ENCODE measurements at regions not wholly inside any gene's neighbourhood (a gene's known extent, or its start where the extent isn't known, plus 50 kb on each side); places are given as distances from the start of the nearest gene placed in this dataset.
"Not testable (repeated sequence)": the region's sequence is repeated elsewhere in the genome, so short reads cannot be mapped to it uniquely, and the experiment has no call there.

- H3K4me1 Mint-ChIP-seq = no peaks in the 10 kb centered on the region
- DNase-seq = no peak
- no peak overlapping the region for H3K27ac Mint-ChIP-seq
- peaks cover 2% of the 10 kb centered on the region for H3K27me3 Mint-ChIP-seq
- H3K9me3 Mint-ChIP-seq = peaks cover 13% of the 10 kb centered on the region
- no peak for ATAC-seq
- H3K36me3 Mint-ChIP-seq (ENCODE audit: low read depth) = no peaks in the 10 kb centered on the region
- H3K4me3 Mint-ChIP-seq = no peak overlapping the region
Measured at GRCh38 chr4:114332119-114332518, 266.5 kb upstream of the UGT8 start.

GRCh38 chr4:114334363-114334762 is 264.2 kb upstream of the UGT8 start:
- not testable (repeated sequence) for H3K27ac Mint-ChIP-seq; H3K27me3 Mint-ChIP-seq; DNase-seq; H3K4me1 Mint-ChIP-seq; ATAC-seq; H3K36me3 Mint-ChIP-seq (ENCODE audit: low read depth); H3K4me3 Mint-ChIP-seq
- H3K9me3 Mint-ChIP-seq = peaks cover 13% of the 10 kb centered on the region

- H3K4me1 Mint-ChIP-seq = no peaks in the 10 kb centered on the region
- peaks cover 7% of the 10 kb centered on the region for H3K27me3 Mint-ChIP-seq
- no peak for DNase-seq
- peaks cover 11% of the 10 kb centered on the region for H3K9me3 Mint-ChIP-seq
- H3K36me3 Mint-ChIP-seq (ENCODE audit: low read depth) = no peaks in the 10 kb centered on the region
- ATAC-seq = no peak
- no peak overlapping the region for H3K4me3 Mint-ChIP-seq
- H3K27ac Mint-ChIP-seq = no peak overlapping the region
Measured at GRCh38 chr4:114334884-114335330, 263.7 kb upstream of the UGT8 start.

GRCh38 chr4:114335339-114335738 is 263.3 kb upstream of the UGT8 start:
- Mint-ChIP-seq H3K4me1 (no peaks in the 10 kb centered on the region), H3K27ac (no peak overlapping the region)
- no peak for DNase-seq

GRCh38 chr4:114343015-114343414 is 255.6 kb upstream of the UGT8 start:
- H3K4me1 Mint-ChIP-seq = no peaks in the 10 kb centered on the region
- no peaks in the 10 kb centered on the region for H3K36me3 Mint-ChIP-seq (ENCODE audit: low read depth)
- peaks cover 6% of the 10 kb centered on the region for H3K27me3 Mint-ChIP-seq
- no peak for DNase-seq
- no peak overlapping the region for H3K27ac Mint-ChIP-seq
- H3K9me3 Mint-ChIP-seq = peaks cover 4% of the 10 kb centered on the region
- no peak for ATAC-seq
- H3K4me3 Mint-ChIP-seq = no peak overlapping the region

More at GRCh38 chr4:114335339-114335738, 263.3 kb upstream of the UGT8 start:
- H3K9me3 Mint-ChIP-seq = peaks cover 12% of the 10 kb centered on the region
- no peak overlapping the region for H3K4me3 Mint-ChIP-seq
- no peaks in the 10 kb centered on the region for H3K36me3 Mint-ChIP-seq (ENCODE audit: low read depth)
- peaks cover 8% of the 10 kb centered on the region for H3K27me3 Mint-ChIP-seq
- no peak for ATAC-seq

GRCh38 chr4:114349543-114350175 is 248.9 kb upstream of the UGT8 start:
- no peak for DNase-seq
- Mint-ChIP-seq H3K4me3 (no peak overlapping the region), H3K27me3 (peaks cover under 1% of the 10 kb centered on the region), H3K4me1 (no peaks in the 10 kb centered on the region), H3K27ac (no peak overlapping the region), H3K36me3 (ENCODE audit: low read depth) (no peaks in the 10 kb centered on the region), H3K9me3 (peaks cover 7% of the 10 kb centered on the region)
- ATAC-seq = no peak

- Mint-ChIP-seq H3K4me1 (no peaks in the 10 kb centered on the region), H3K4me3 (no peak overlapping the region)
Measured at GRCh38 chr4:114358901-114359300, 239.7 kb upstream of the UGT8 start.

GRCh38 chr4:114361249-114361648 is 237.4 kb upstream of the UGT8 start:
- no peaks in the 10 kb centered on the region for H3K36me3 Mint-ChIP-seq (ENCODE audit: low read depth)
- H3K9me3 Mint-ChIP-seq = no peaks in the 10 kb centered on the region
- peaks cover 3% of the 10 kb centered on the region for H3K27me3 Mint-ChIP-seq
- no peak overlapping the region for H3K27ac Mint-ChIP-seq
- no peak for DNase-seq
- H3K4me1 Mint-ChIP-seq = no peaks in the 10 kb centered on the region
- no peak for ATAC-seq
- H3K4me3 Mint-ChIP-seq = no peak overlapping the region

More at GRCh38 chr4:114358901-114359300, 239.7 kb upstream of the UGT8 start:
- no peak for ATAC-seq
- DNase-seq = no peak
- H3K9me3 Mint-ChIP-seq = peaks cover under 1% of the 10 kb centered on the region
- H3K27me3 Mint-ChIP-seq = peaks cover 3% of the 10 kb centered on the region
- no peak overlapping the region for H3K27ac Mint-ChIP-seq
- no peaks in the 10 kb centered on the region for H3K36me3 Mint-ChIP-seq (ENCODE audit: low read depth)

GRCh38 chr4:114364857-114365256 is 233.8 kb upstream of the UGT8 start:
- ATAC-seq = no peak
- no peaks in the 10 kb centered on the region for H3K36me3 Mint-ChIP-seq (ENCODE audit: low read depth)

GRCh38 chr4:114365591-114365990 is 233.0 kb upstream of the UGT8 start:
- ATAC-seq (no peak), DNase-seq (no peak)
- no peak overlapping the region for H3K27ac Mint-ChIP-seq
- H3K27me3 Mint-ChIP-seq = peaks cover 6% of the 10 kb centered on the region
- no peaks in the 10 kb centered on the region for H3K9me3 Mint-ChIP-seq
- H3K36me3 Mint-ChIP-seq (ENCODE audit: low read depth) = no peaks in the 10 kb centered on the region
- no peaks in the 10 kb centered on the region for H3K4me1 Mint-ChIP-seq
- H3K4me3 Mint-ChIP-seq = no peak overlapping the region

More at GRCh38 chr4:114364857-114365256, 233.8 kb upstream of the UGT8 start:
- DNase-seq = no peak
- Mint-ChIP-seq H3K27me3 (peaks cover 6% of the 10 kb centered on the region), H3K4me3 (no peak overlapping the region), H3K4me1 (no peaks in the 10 kb centered on the region), H3K27ac (no peak overlapping the region), H3K9me3 (no peaks in the 10 kb centered on the region)

- DNase-seq = no peak
- Mint-ChIP-seq H3K27ac (no peak overlapping the region), H3K27me3 (peaks cover 6% of the 10 kb centered on the region), H3K36me3 (ENCODE audit: low read depth) (no peaks in the 10 kb centered on the region), H3K4me1 (no peaks in the 10 kb centered on the region), H3K4me3 (no peak overlapping the region), H3K9me3 (no peaks in the 10 kb centered on the region)
- ATAC-seq = no peak
Measured at GRCh38 chr4:114366368-114366767, 232.2 kb upstream of the UGT8 start.

GRCh38 chr4:114368751-114369150 is 229.9 kb upstream of the UGT8 start:
- ATAC-seq (no peak), DNase-seq (no peak)
- Mint-ChIP-seq H3K27me3 (peaks cover 7% of the 10 kb centered on the region), H3K4me3 (no peak overlapping the region), H3K27ac (no peak overlapping the region), H3K9me3 (no peaks in the 10 kb centered on the region), H3K36me3 (ENCODE audit: low read depth) (no peaks in the 10 kb centered on the region), H3K4me1 (no peaks in the 10 kb centered on the region)

- ATAC-seq = no peak
- Mint-ChIP-seq H3K4me3 (no peak overlapping the region), H3K36me3 (ENCODE audit: low read depth) (no peaks in the 10 kb centered on the region), H3K27ac (no peak overlapping the region), H3K27me3 (peaks cover 12% of the 10 kb centered on the region), H3K9me3 (no peaks in the 10 kb centered on the region), H3K4me1 (no peaks in the 10 kb centered on the region)
- no peak for DNase-seq
Measured at GRCh38 chr4:114373508-114373907, 225.1 kb upstream of the UGT8 start.

GRCh38 chr4:114378305-114378903 is 220.2 kb upstream of the UGT8 start:
- H3K27me3 Mint-ChIP-seq = peaks cover 6% of the 10 kb centered on the region
- H3K36me3 Mint-ChIP-seq (ENCODE audit: low read depth) = no peaks in the 10 kb centered on the region
- DNase-seq = no peak
- no peak overlapping the region for H3K4me3 Mint-ChIP-seq
- H3K27ac Mint-ChIP-seq = no peak overlapping the region
- no peak for ATAC-seq
- H3K4me1 Mint-ChIP-seq = no peaks in the 10 kb centered on the region
- no peaks in the 10 kb centered on the region for H3K9me3 Mint-ChIP-seq

- DNase-seq (no peak), ATAC-seq (no peak)
- no peaks in the 10 kb centered on the region for H3K4me1 Mint-ChIP-seq
- no peaks in the 10 kb centered on the region for H3K9me3 Mint-ChIP-seq
- no peak overlapping the region for H3K4me3 Mint-ChIP-seq
- H3K27ac Mint-ChIP-seq = no peak overlapping the region
- no peaks in the 10 kb centered on the region for H3K27me3 Mint-ChIP-seq
- no peaks in the 10 kb centered on the region for H3K36me3 Mint-ChIP-seq (ENCODE audit: low read depth)
Measured at GRCh38 chr4:114383067-114383466, 215.5 kb upstream of the UGT8 start.

All from activated naive CD8-positive, alpha-beta T cell treated with anti-CD3 and anti-CD28 coated beads, Interleukin-2, amount 50 U/mL, for 24 hours (primary cell).